H9 (cell line): ENCODE measurements at regions not wholly inside any gene's neighbourhood (a gene's known extent, or its start where the extent isn't known, plus 50 kb on each side); places are given as distances from the start of the nearest gene placed in this dataset.

Experiments
- DNase-seq: peaks from one replicate; pipeline ENCODE4 v3.0.0-alpha.2; 2017
- H2AFZ ChIP-seq: one replicate; pipeline ENCODE4 v1.6.1; 2013; ENCODE audit warnings: mild to moderate bottlenecking, low read length, control low read depth, moderate library complexity
- H2AK5ac ChIP-seq: 2 replicates; pipeline ENCODE4 v1.6.1; 2013; ENCODE audit warnings: low read length, control low read depth, mixed read lengths; ENCODE audit not compliant: insufficient read length
- H2BK120ac ChIP-seq: one replicate; pipeline ENCODE4 v1.6.1; 2013; ENCODE audit warnings: low read depth, mild to moderate bottlenecking, low read length, control low read depth, inconsistent platforms; ENCODE audit not compliant: poor library complexity, severe bottlenecking
- H2BK12ac ChIP-seq: 2 replicates; pipeline ENCODE4 v1.6.1; 2013; ENCODE audit warnings: low read length, control low read depth, mixed read lengths, low read depth; ENCODE audit not compliant: insufficient read length
- H2BK15ac ChIP-seq: 2 replicates; pipeline ENCODE4 v1.6.1; 2013; ENCODE audit warnings: low read depth, low read length, control low read depth
- H2BK20ac ChIP-seq: one replicate; pipeline ENCODE4 v1.6.1; 2013; ENCODE audit warnings: low read depth, mild to moderate bottlenecking, low read length, control low read depth, inconsistent platforms; ENCODE audit not compliant: poor library complexity, severe bottlenecking
- H2BK5ac ChIP-seq: 2 replicates; pipeline ENCODE4 v1.6.1; 2013; ENCODE audit warnings: low read length, control low read depth, mixed read lengths; ENCODE audit not compliant: insufficient read length
- H3K14ac ChIP-seq: 2 replicates; pipeline ENCODE4 v1.6.1; 2013; ENCODE audit warnings: low read length, control low read depth; ENCODE audit not compliant: insufficient read depth
- H3K18ac ChIP-seq: 2 replicates; pipeline ENCODE4 v1.6.1; 2013; ENCODE audit warnings: low read depth, mild to moderate bottlenecking, mixed read lengths, low read length, control low read depth; ENCODE audit not compliant: insufficient read length
- H3K23ac ChIP-seq: 2 replicates; pipeline ENCODE4 v1.6.1; 2013; ENCODE audit warnings: low read length, control low read depth, mixed read lengths, low read depth; ENCODE audit not compliant: insufficient read length
- H3K23me2 ChIP-seq: 2 replicates; pipeline ENCODE4 v1.6.1; 2013; ENCODE audit warnings: low read depth, mild to moderate bottlenecking, mixed read lengths, low read length, control low read depth; ENCODE audit not compliant: insufficient read length, poor library complexity, severe bottlenecking
- H3K27ac ChIP-seq: 2 replicates; pipeline ENCODE4 v1.5.1; 2013; ENCODE audit warnings: low read length, control low read depth, mixed read lengths, low read depth; ENCODE audit not compliant: insufficient read length
- H3K27me3 ChIP-seq: 2 replicates; pipeline ENCODE4 v1.6.1; 2013; ENCODE audit warnings: low read length, control low read depth, inconsistent platforms; ENCODE audit not compliant: insufficient read depth
- H3K4ac ChIP-seq: 2 replicates; pipeline ENCODE4 v1.6.1; 2013; ENCODE audit warnings: low read depth, mild to moderate bottlenecking, control low read depth, inconsistent platforms, low read length, moderate library complexity
- H3K4me1 ChIP-seq: 2 replicates; pipeline ENCODE4 v1.6.1; 2013; ENCODE audit warnings: low read length, control low read depth, inconsistent platforms; ENCODE audit not compliant: insufficient read depth
- H3K4me2 ChIP-seq: 2 replicates; pipeline ENCODE4 v1.6.1; 2013; ENCODE audit warnings: low read length, control low read depth, mixed read lengths; ENCODE audit not compliant: insufficient read length, insufficient read depth
- H3K56ac ChIP-seq: 2 replicates; pipeline ENCODE4 v1.6.1; 2013; ENCODE audit warnings: low read depth, mild to moderate bottlenecking, mixed read lengths, low read length, control low read depth; ENCODE audit not compliant: insufficient read length
- H3K79me1 ChIP-seq: 2 replicates; pipeline ENCODE4 v1.6.1; 2013; ENCODE audit warnings: low read depth, mild to moderate bottlenecking, moderate library complexity, low read length, control low read depth, inconsistent platforms; ENCODE audit not compliant: insufficient read depth, poor library complexity, severe bottlenecking
- H3K79me2 ChIP-seq: 2 replicates; pipeline ENCODE4 v1.6.1; 2013; ENCODE audit warnings: low read length, control low read depth, inconsistent platforms; ENCODE audit not compliant: insufficient read depth
- H3K9ac ChIP-seq: 2 replicates; pipeline ENCODE4 v1.6.1; 2013; ENCODE audit warnings: low read length, control low read depth, mixed read lengths; ENCODE audit not compliant: insufficient read length; ENCODE audit errors: extremely low read depth
- H3K9me3 ChIP-seq: one replicate; pipeline ENCODE4 v1.6.1; 2013; ENCODE audit warnings: low read depth, low read length, inconsistent platforms; ENCODE audit not compliant: control insufficient read depth
- H3T11ph ChIP-seq: one replicate; pipeline ENCODE4 v1.6.1; 2013; ENCODE audit warnings: mild to moderate bottlenecking, low read length, control low read depth, inconsistent platforms
- H4K20me1 ChIP-seq: one replicate; pipeline ENCODE4 v1.6.1; 2013; ENCODE audit not compliant: control insufficient read depth, insufficient read length, insufficient read depth
- H4K5ac ChIP-seq: 2 replicates; pipeline ENCODE4 v1.6.1; 2013; ENCODE audit warnings: low read depth, mild to moderate bottlenecking, mixed read lengths, low read length, control low read depth; ENCODE audit not compliant: insufficient read length
- H4K8ac ChIP-seq: replicated peaks from 2 replicates; pipeline ENCODE4 v1.6.1; 2013; ENCODE audit warnings: low read length, control low read depth, mixed read lengths, low read depth; ENCODE audit not compliant: insufficient read length
- H4K91ac ChIP-seq: 2 replicates; pipeline ENCODE4 v1.6.1; 2013; ENCODE audit warnings: low read depth, mild to moderate bottlenecking, moderate library complexity, mixed read lengths, low read length, control low read depth; ENCODE audit not compliant: insufficient read length
- H3K27ac Mint-ChIP-seq, 3 experiments: 2 replicates in 2 of 3; 3 replicates in 1 of 3; pipeline ENCODE4 v1.8.0; 2020 to 2021; ENCODE audit warnings: mixed read lengths in 3 of 3, mild to moderate bottlenecking in 1 of 3, moderate library complexity in 1 of 3
- H3K27me3 Mint-ChIP-seq: 2 replicates; pipeline ENCODE4 v1.8.0; 2021; ENCODE audit warnings: low read depth, mild to moderate bottlenecking, moderate library complexity, mixed read lengths
- H3K36me3 Mint-ChIP-seq, 3 experiments: 2 replicates in 2 of 3; 3 replicates in 1 of 3; pipeline ENCODE4 v1.8.0; 2020 to 2021; ENCODE audit warnings: low read depth in 3 of 3, mixed read lengths in 3 of 3; ENCODE audit not compliant: insufficient read depth in 1 of 3
- H3K4me1 Mint-ChIP-seq, 2 experiments: 2 replicates each; pipeline ENCODE4 v1.8.0; 2020; ENCODE audit warnings: mixed read lengths in 2 of 2
- H3K4me3 Mint-ChIP-seq, 2 experiments: 2 replicates in 1 of 2; 3 replicates in 1 of 2; pipeline ENCODE4 v1.8.0; 2020 to 2021; ENCODE audit warnings: mild to moderate bottlenecking in 2 of 2, mixed read lengths in 2 of 2, moderate library complexity in 1 of 2
- H3K9me3 Mint-ChIP-seq, 2 experiments: 2 replicates in 1 of 2; 3 replicates in 1 of 2; pipeline ENCODE4 v1.8.0; 2020; ENCODE audit warnings: mild to moderate bottlenecking in 2 of 2, mixed read lengths in 2 of 2, moderate library complexity in 1 of 2
- CTCF ChIP-seq: fragments of 200-600 bp; sonication (generic); conservative IDR thresholded peaks from 3 replicates; pipeline ENCODE4 v1.8.0; 2021; ENCODE audit warnings: antibody characterized with exemption, mild to moderate bottlenecking
- WGBS: extraction: QIAGEN DNeasy Blood & Tissue Kit; methylation state at CpG from one replicate; pipeline ENCODE4 v1.1.7; 2013; ENCODE audit warnings: missing lambda C conversion rate, low lambda C conversion rate, mixed read lengths; ENCODE audit not compliant: insufficient read length; ENCODE audit errors: extremely low coverage; 5-methylcytosine and 5-hydroxymethylcytosine counted together

- no peaks in the 10 kb centered on the region for H3K27me3 Mint-ChIP-seq
- Histone ChIP-seq H3K4me2 (no peak overlapping the region), H3K79me2 (no peaks in the 10 kb centered on the region), H3T11ph (no peak overlapping the region), H2BK120ac (no peak overlapping the region), H2AFZ (no peak overlapping the region), H2AK5ac (no peak overlapping the region), H3K4ac (no peak overlapping the region), H3K27ac (no peak overlapping the region), H3K23ac (no peak overlapping the region), H3K18ac (no peak overlapping the region), H2BK15ac (no peak overlapping the region), H3K14ac (no peak overlapping the region), H3K56ac (no peak overlapping the region), H4K5ac (no peak overlapping the region), H4K91ac (no peak overlapping the region), H2BK12ac (no peak overlapping the region), H3K23me2 (no peaks in the 10 kb centered on the region), H3K79me1 (no peaks in the 10 kb centered on the region), H3K27me3 (no peaks in the 10 kb centered on the region), H3K4me1 (no peaks in the 10 kb centered on the region), H4K20me1 (no peaks in the 10 kb centered on the region), H4K8ac (no peak overlapping the region), H2BK20ac (no peak overlapping the region), H3K9ac (no peak overlapping the region), H2BK5ac (no peak overlapping the region), H3K9me3 (peaks cover 4% of the 10 kb centered on the region)
- no peak overlapping the region for H3K27ac Mint-ChIP-seq
- no peak for TF ChIP-seq CTCF
- WGBS = no CpG with 5 or more reads among the region's 10 CpGs
- DNase-seq = no peak
- no peak overlapping the region for H3K4me3 Mint-ChIP-seq
- peaks cover 3 to 11% of the 10 kb centered on the region in 2 experiments; a peak in 4 of 5 replicates for H3K9me3 Mint-ChIP-seq
- H3K4me1 Mint-ChIP-seq = no peaks in the 10 kb centered on the region; a peak in 1 of 4 replicates
- peaks cover 9 to 35% (median 12%) of the 10 kb centered on the region in 3 experiments for H3K36me3 Mint-ChIP-seq
Observed at GRCh38 chr5:82537687-82538306, 259.6 kb upstream of the RPS23 start.
